ENCODE measurements at regions not wholly inside any gene's neighbourhood (a gene's known extent, or its start where the extent isn't known, plus 50 kb on each side); places are given as distances from the start of the nearest gene placed in this dataset.

DNA sequence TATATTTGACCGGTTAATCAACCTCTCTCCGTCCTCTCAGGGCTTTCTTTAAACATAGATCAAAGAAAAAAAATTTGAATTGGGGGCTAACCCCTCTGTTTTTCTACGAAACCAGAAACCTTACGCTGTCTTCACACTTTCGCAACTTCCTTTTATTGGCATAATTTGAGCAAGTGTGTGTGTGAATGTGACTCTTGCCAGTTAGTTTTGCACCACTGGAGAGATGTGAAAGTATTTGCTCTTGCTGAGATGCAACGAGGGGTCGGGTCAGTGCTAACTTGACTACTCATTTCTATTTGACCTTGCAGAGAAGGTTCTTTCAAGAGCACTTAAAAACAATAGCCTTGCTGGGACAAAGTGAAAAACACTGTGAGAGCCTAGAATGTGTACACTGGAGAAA lies 81.2 kb downstream of the FAM43A start:
- TF ChIP-seq, protein P1, sequence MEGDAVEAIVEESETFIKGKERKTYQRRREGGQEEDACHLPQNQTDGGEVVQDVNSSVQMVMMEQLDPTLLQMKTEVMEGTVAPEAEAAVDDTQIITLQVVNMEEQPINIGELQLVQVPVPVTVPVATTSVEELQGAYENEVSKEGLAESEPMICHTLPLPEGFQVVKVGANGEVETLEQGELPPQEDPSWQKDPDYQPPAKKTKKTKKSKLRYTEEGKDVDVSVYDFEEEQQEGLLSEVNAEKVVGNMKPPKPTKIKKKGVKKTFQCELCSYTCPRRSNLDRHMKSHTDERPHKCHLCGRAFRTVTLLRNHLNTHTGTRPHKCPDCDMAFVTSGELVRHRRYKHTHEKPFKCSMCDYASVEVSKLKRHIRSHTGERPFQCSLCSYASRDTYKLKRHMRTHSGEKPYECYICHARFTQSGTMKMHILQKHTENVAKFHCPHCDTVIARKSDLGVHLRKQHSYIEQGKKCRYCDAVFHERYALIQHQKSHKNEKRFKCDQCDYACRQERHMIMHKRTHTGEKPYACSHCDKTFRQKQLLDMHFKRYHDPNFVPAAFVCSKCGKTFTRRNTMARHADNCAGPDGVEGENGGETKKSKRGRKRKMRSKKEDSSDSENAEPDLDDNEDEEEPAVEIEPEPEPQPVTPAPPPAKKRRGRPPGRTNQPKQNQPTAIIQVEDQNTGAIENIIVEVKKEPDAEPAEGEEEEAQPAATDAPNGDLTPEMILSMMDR (conservative IDR thresholded peaks at IDR 0.05): no peak
- TF ChIP-seq EZH2 (IDR thresholded peaks at IDR 0.05; ENCODE audit: low read depth): no peak
